GM19025 (cell line): ENCODE measurements at regions not wholly inside any gene's neighbourhood (a gene's known extent, or its start where the extent isn't known, plus 50 kb on each side); places are given as distances from the start of the nearest gene placed in this dataset.

ENCODE experiments used
- ATAC-seq: cut with Tn5 transposase; IDR thresholded peaks from one replicate; pipeline ENCODE4 v1.9.1; 2021; ENCODE audit warnings: mild to moderate bottlenecking, low read depth, moderate library complexity; ENCODE audit not compliant: unreplicated experiment

DNA sequence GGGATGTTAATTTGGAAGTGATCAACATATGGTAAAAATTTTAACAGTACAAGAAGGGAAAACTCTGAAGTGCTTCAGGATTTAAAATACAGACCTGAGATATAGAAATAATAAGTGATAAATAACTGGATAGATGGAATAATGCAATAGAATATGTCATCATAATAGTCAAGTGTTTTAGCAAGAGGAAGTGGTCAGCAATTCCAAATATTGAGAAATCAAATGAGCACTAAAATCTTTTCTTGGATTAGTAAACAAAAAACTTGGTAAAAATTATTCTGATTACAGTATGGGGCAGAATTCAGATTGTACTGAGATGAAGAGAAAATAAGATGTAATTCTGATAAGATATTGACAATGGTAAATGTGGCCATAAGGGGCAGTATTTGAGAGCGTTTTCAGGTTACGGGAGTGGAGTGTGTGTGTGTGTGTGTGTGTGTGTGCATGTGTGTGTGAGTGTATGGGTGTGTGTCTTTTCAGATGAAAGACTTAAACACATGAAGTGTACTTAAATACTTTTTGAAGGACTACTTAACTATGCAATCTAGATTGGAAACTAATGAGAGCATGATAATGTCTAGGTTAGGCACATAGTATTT lies 217.9 kb upstream of the ITGA4 start:
- ATAC-seq = no peak

DNA sequence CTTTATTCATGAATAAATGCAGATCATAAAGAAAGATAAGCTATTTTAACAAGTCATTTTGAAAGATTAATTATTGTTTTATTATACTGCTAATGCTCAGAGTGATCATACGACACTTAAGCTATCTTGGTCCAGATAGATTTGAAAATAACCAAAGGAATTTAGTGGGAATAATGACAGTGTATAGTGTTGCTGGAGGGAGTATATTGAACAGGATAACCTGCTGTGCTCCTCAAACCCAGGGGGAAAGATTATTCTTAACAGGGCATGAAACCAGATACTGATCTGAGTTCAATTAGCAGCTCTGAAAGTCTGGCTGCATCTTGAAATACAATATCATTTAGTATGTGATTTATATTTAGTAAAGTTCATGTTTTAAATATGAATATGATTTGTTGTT lies 216.3 kb upstream of the ITGA4 start:
- no peak for ATAC-seq

DNA sequence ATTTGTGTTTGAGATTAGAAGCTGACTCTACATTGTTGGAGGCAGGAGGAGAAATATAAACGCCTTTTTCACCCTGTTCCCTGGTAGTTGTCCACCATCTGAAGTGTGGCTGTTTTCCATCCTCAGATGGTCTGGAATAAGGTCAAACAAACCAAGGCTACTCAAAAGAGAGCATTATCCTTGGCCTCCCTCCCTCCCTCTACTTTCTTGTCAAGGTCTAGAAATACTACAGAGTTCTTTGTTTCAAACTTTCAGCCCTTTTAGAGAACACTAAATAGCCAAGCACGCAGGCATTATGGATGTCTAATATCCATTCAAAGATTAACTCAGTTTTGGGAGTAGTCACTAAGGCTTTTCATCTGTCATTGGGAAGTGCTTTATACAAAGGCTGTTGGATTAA lies 215.8 kb upstream of the ITGA4 start:
- ATAC-seq = no peak

- peak; percentile 64 for ATAC-seq
These were observed 215.4 kb upstream of the ITGA4 start for GRCh38 chr2:181241797-181242196.

GRCh38 chr2:181242262-181242661 lies 214.9 kb upstream of the ITGA4 start:
- ATAC-seq = no peak

GRCh38 chr2:181243319-181243718 lies 213.9 kb upstream of the ITGA4 start:
- no peak for ATAC-seq

GRCh38 chr2:181250691-181251090 lies 206.5 kb upstream of the ITGA4 start:
- ATAC-seq = no peak

DNA sequence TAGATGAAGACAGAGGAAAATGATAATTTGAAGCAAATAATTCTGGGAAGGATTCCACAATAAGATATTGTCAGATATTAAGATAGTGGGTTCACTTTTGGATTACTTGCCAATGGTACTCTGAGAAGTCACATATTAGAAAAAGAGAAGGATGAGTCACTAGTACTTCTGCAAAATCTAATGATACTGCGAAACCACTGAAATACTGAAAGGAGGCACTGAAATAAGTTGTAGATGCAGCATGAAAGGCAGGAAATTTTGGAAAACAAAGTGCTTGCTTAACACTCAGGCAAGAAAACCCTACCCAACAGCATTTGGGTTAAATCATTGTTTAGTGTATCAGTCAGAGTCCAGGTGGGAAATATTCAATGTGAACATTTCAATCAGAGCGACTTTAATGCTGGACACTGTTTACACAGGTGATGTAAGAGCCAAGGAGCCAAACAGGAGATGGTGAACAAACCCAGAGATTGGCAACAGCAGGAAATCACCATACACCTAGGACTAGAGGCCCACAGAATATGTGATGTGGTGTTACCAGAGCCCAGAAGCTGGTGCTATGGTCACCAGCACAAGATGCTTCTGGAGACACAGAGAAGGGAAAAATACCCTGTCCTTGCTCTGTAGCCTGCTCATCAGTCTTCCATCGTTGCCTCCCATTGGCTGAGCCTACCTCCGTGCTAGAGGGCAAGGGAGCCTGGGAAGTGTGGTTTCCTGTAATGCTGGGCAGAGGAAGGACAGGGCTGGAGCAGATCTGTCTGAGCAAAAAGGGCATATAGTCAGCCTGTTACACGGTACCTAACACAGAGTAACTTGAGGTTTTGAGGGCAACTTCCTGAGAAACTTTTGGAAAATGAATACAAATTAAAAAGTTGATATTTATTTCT lies 204.7 kb upstream of the ITGA4 start:
- ATAC-seq = no peak

- ATAC-seq = no peak
These were observed 203.7 kb upstream of the ITGA4 start for GRCh38 chr2:181253438-181253837.

GRCh38 chr2:181255651-181256050 lies 201.5 kb upstream of the ITGA4 start:
- ATAC-seq = no peak

GRCh38 chr2:181258720-181259119 lies 198.5 kb upstream of the ITGA4 start:
- ATAC-seq = no peak

DNA sequence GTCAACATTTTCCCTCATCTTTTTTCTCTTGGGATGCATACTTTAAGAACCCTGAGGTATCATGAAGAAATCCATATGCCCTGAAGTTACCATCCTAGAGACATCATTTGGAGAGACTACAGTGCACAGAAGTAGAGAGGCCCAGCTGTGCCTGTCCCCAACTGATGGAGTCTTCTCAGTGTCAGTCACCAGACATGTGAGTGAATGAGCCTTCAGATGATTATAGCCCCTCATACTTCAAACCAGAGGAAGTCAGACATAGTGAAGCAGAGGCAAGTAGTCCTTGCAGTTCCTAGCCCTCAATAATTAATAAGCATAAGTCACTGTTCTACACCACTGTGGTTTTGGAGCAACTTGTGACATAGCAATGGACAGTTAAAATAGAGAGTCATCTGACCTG lies 194.4 kb upstream of the ITGA4 start:
- no peak for ATAC-seq

DNA sequence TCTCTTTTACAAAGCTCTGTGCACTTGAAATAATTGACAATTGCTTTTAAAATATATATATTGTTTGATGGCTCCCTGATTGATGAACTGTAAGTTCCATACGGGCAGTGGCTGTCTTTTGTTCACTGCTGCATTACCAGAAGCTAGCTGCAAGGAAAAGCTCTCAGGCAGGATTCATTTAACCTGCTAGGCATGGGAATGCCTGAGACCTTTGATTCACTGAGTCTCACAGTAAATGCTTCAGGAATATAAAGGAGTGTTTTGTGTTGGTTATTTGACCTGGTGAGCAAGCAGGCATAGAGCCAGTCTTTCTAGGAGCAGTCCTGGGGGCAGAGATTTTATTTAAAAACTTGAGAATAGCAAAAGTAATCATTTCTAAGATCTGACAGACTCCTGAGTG lies 193.2 kb upstream of the ITGA4 start:
- no peak for ATAC-seq

- no peak for ATAC-seq
These were observed 192.7 kb upstream of the ITGA4 start for GRCh38 chr2:181264441-181264840.

DNA sequence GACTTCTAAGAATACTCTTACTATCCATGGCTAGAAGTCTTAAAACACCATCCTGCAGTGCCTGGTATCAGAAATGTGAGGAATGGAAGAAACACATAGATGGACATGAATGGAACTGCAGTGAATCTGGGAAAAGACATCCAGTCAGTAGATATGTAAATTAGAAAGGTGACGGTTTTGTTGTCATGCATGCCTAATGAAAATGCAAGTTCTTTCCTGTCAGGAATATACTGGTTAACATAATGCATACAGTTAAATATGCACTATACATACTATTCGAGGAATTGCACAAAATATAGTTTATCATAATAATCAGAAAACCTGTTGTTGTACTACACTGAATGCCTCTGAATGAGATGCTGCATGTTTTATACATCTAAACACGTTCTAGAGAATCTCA lies 190.6 kb upstream of the ITGA4 start:
- ATAC-seq = no peak

- no peak for ATAC-seq
These were observed 188.9 kb upstream of the ITGA4 start for GRCh38 chr2:181268174-181268867.

DNA sequence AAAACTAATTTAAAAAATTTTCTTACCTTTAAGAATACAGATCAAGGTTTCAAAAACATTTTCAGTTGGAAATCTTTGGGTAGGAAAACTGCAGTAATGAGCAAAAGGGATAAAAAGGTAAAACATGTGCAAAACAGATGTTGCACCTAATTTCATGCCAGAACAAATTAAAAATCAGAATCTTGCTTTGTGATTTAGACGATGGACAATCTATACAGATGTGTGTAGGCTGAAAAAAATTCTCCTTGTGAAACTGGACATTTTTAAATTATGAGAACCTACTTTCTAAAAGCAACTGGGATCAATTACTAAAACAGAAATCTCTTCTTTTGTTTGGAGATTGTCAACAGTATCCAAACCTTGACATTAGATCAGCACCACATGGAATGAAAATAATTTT lies 183.2 kb upstream of the ITGA4 start:
- no peak for ATAC-seq

GRCh38 chr2:181275643-181276070 lies 181.5 kb upstream of the ITGA4 start:
- ATAC-seq = no peak

DNA sequence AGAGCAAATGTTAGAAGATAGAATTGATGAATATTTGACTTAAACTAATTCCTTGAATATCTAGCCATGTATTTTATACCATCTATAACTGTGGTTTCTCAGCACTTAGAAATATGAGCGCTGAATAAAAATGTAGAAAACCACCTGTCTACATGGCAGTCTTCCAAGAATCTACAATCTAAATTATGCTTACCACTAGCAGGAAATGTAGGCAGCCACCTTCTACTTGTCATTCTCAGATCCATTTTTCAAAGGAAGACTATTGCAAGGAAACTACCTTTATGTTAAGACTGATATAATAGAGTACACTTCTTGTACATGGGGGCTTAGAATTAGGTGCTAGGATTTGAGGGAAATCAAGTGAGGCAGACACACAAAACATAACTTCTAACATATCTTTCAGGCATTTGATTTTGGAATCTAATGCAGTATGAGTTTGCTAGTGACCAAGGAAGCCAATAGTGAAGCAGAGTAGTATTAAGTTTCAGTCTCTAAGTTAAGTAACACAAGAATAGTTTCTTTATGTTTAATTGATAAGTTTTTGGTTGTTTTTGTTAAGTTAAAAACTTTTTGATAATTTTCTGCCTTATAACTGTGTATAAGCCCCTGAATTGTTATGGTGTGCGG lies 175.9 kb upstream of the ITGA4 start:
- ATAC-seq = no peak

- ATAC-seq = no peak
These were observed 172.1 kb upstream of the ITGA4 start for GRCh38 chr2:181285116-181285515.

GRCh38 chr2:181289698-181290097 lies 167.5 kb upstream of the ITGA4 start:
- no peak for ATAC-seq
